ENCODE measurements at regions not wholly inside any gene's neighbourhood (a gene's known extent, or its start where the extent isn't known, plus 50 kb on each side); places are given as distances from the start of the nearest gene placed in this dataset.

- no peak for DNase-seq (ENCODE audit: low spot score)
Measured at GRCh38 chr11:109747839-109748238, 325.8 kb downstream of the C11orf87 start.

GRCh38 chr11:109749476-109749875 lies 327.5 kb downstream of the C11orf87 start:
- DNase-seq (ENCODE audit: low spot score): no peak

- DNase-seq (ENCODE audit: low spot score): no peak
Measured at GRCh38 chr11:109750964-109751363, 329.0 kb downstream of the C11orf87 start.

DNA sequence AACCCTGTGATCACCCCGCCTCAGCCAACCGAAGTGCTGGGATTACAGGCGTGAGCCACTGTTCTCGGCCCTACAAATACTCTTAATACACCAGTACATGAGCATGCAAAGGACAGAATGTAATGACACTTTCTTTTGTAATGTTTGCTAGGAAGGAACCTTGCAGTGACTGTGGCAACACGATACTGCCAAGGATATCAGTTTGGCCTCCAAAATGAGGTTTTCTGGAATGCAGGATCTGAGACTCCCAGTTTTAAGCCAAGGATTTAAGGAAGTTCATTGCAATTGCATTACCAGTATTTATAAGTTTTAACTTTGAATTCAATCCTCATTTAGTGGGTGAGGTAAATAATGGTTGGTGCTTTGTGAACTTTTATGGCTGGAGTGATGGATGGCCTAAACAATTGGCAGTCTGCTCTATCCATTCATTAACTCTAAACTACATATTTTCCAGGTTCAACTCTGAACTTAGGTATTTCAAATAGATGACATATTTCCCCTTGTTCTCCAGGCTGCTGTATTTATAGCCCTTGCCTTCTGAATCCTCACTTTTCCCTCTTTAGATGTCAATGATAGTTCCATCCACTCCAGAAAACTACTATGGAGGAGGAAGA lies 330.3 kb downstream of the C11orf87 start:
- no peak for DNase-seq (ENCODE audit: low spot score)

- DNase-seq (ENCODE audit: low spot score): no peak
Measured at GRCh38 chr11:109756521-109756920, 334.5 kb downstream of the C11orf87 start.

DNA sequence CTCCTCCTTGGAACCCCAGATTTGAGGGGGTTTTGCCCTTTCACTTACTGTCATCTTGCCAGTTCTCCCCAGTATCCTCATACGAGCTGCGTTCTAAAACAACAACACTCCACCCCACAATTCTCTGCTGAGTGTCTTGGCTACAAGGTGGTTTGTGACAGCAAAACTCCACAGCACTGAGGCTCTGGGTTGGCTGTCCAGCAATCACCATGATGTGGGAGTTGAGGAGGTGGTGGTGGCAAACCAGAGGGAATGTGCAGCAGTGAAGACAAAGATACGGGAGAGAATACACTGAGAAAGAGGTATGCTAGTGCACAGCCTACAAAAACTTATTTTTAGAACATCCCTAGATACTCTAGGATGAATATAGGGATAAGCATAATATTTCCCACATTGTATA lies 335.0 kb downstream of the C11orf87 start:
- no peak for DNase-seq (ENCODE audit: low spot score)

DNA sequence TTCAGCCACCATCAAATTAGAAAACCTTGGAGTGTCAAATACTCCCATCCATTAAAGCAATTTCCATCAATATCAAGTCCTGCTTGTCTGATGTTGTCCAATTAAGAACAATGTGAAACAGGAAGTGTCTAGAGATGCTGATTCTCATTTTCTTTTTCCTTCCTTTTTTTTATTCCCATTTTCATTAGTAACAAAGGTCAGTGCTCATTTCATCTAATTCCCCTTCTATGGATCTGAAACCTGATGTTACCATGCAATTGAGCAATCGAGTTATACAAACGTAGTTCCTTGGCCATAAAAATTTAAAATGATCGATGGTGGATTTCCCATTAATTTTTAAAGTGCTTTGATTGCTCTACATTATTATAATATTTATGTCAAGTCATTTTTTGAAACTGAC lies 330.6 kb upstream of the ZC3H12C start:
- DNase-seq (ENCODE audit: low spot score): no peak

- no peak for DNase-seq (ENCODE audit: low spot score)
Measured at GRCh38 chr11:109765709-109766311, 327.4 kb upstream of the ZC3H12C start.

- DNase-seq (ENCODE audit: low spot score): no peak
Measured at GRCh38 chr11:109769858-109770257, 323.3 kb upstream of the ZC3H12C start.

- DNase-seq (ENCODE audit: low spot score): no peak
Measured at GRCh38 chr11:109770323-109770722, 322.9 kb upstream of the ZC3H12C start.

GRCh38 chr11:109772892-109773291 lies 320.3 kb upstream of the ZC3H12C start:
- DNase-seq (ENCODE audit: low spot score): no peak

DNA sequence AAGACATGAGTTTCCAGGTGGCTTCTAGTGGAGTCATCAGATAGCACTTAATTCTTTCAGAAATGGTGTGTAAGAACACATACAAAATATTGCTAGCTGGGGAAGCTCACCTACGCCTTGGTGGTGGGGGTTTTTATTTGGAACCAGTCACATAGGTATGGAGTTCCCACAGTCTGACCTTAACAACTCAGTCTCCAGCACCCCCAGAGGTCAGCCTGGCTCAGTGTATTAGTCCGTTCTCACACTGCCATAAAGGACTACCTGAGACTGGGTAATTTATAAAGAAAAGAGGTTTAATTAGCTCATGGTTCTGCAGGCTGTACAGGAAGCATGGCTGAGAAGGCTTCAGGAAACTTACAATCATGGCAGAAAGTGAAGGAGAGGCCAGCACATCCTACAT lies 317.5 kb upstream of the ZC3H12C start:
- DNase-seq (ENCODE audit: low spot score): no peak

DNA sequence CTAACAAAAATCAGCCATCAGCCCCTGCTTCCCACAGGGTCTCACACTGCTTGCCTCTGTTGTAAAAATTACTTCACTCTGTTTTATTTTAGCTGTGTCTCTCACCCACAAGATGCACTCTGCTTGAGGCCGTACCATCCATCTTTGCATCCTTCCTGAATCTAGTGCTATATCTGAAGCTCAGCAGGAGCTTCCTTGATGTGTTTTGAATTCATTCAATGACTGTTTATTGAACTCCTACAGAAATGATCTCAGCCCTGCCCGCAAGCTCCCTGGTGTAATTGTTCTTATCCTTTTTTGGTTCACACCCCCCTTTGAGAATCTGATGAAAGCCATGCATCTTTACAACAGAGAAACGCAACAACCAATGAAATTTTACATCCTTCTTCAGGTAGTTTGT lies 310.2 kb upstream of the ZC3H12C start:
- DNase-seq (ENCODE audit: low spot score): no peak

DNA sequence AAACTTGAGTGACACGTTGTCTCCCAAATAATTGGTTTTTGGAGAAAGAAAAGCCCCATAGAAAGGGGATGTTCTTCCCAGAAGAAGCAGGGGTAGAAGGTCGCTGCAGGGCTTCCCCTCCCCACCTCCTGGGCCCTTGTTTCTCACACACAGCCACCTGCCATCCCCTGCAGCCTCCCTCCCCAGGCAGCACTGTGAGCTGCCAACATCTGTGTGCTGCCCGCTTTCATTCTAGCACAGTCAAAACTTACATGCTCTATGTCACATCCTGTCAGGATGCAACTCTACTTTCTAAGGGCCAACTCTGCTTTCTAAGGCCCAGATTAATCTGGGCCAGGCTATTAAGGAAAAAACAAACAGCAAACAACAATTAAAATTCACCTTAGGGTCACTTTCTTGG lies 309.4 kb upstream of the ZC3H12C start:
- no peak for DNase-seq (ENCODE audit: low spot score)

- no peak for DNase-seq (ENCODE audit: low spot score)
Measured at GRCh38 chr11:109784536-109784935, 308.7 kb upstream of the ZC3H12C start.

GRCh38 chr11:109785198-109785597 lies 308.0 kb upstream of the ZC3H12C start:
- no peak for DNase-seq (ENCODE audit: low spot score)

DNA sequence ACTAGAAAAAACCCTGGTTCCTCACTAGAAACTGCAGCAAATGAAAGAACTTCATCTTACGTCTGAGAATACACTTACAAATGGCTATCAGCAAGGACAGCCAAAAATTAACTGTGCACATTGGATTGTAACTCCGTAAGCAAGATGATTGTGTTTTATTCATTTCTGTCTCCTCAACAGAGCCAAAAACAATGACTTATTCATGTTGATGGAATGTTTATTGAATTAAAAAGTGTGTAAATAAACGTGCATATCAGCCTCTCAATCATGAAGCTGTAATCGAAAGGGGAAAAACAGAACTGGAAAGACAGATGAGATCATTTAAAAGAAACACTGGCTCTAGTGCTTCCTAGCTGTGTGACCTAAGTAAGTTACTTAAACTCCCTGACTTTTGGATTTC lies 307.5 kb upstream of the ZC3H12C start:
- DNase-seq (ENCODE audit: low spot score): no peak

DNA sequence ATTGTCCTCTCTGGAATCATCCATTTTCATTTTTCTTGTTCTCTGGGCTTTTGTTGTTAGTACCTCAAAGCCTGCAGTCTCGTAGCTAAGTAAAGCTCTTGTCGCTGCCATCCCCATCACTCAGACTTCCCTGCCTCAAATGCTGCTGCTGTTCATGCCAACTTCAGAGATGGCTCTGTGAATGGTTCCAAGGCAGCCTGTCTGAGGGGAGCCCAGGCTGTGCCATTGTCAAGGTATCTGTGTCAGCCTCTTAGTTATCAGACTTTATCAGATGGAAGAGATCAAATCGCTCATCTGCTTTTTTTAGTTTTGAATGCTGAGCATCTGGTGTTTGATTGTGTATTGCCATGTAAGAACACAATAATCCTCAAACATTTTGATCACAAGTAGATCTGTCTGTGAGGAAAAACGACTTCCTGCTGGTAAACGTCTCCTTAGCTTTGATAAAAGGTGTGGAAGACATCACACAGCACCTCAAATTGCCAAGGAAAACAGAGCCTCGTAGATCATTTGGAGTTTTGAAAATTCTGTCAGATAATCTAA lies 304.2 kb upstream of the ZC3H12C start:
- DNase-seq (ENCODE audit: low spot score): no peak

GRCh38 chr11:109789901-109790300 lies 303.3 kb upstream of the ZC3H12C start:
- DNase-seq (ENCODE audit: low spot score): no peak

DNA sequence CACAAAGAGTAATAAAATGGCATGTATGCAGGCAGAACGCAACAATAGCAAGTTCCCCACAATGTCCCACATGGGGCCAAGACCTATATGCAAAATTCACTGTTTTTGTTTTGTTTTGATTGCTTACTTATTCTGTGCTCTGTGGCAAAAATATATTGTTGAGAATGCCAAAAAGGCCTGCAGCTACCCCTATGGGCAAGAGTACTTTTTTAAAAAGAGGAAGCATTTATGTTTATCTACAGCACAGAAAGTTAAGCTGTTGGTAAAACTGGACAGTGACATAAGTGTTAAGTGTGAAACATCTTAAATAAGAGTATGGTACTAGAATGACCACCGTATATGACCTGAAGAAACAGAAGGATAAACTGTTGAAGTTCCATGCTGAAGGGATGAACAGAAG lies 301.9 kb upstream of the ZC3H12C start:
- DNase-seq (ENCODE audit: low spot score): no peak

DNA sequence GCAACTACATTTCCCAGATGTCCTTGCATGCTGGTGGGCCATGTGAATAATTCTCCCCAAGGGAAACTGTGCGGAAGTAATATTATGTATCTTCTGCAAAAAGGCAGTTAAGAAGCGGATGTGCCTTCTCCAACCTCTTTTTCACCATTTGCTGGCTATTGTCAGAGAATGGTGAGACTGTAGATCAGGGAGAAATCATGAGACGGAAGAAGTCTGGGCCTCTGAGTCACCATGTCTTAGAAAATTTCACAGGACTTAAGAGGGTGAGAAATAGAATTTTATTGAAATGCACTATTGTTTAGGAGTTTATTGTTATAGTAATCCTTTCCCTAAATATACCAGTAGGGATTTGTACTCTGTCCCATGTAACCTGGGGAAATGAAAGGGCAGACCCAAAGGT lies 298.7 kb upstream of the ZC3H12C start:
- DNase-seq (ENCODE audit: low spot score): no peak

DNA sequence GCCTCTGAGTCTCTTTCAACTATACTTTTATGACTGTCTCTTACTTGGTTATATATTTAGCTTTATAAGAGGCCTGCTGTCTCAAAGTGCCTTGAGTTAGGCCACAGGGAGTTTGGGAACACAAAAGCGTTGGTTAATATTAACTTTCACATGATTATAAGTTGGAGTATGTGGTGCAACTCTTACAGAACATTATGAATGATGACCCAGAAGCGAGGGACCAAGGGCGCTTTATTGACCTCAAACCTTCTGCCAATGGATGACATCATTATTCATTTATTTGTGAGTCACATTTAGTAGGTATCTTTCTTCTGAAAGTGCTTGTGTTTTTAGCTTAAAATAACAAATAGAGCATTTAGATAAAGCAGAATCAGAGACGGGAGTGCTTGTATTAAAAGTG lies 298.0 kb upstream of the ZC3H12C start:
- no peak for DNase-seq (ENCODE audit: low spot score)

- no peak for DNase-seq (ENCODE audit: low spot score)
Measured at GRCh38 chr11:109796253-109796652, 296.9 kb upstream of the ZC3H12C start.

DNA sequence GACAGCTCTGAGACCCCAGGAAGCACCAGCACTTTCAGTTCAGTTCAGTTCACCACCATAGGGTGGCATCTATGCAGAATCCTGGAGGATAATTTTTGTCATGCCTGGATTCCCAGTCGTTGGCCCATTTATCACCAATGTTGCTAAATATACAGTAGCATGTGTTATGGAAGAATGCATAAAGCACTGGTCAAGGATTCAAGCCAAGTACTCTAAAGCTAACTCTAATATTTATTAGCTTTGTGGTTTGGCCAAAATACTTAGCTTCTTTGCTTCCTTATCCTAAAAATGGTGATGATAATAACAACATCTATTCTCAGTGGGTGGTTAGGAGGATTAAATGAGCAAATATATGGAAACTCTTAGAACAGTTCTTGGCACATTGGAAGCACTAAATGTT lies 294.7 kb upstream of the ZC3H12C start:
- no peak for DNase-seq (ENCODE audit: low spot score)
